GM12878 (cell line): ENCODE measurements at regions not wholly inside any gene's neighbourhood (a gene's known extent, or its start where the extent isn't known, plus 50 kb on each side); places are given as distances from the start of the nearest gene placed in this dataset.

Source experiments
- ATAC-seq: fragments of 200-7000 bp; cut with Tn5 transposase; 3 replicates; pipeline ENCODE4 v1.9.1; 2020; ENCODE audit warnings: mild to moderate bottlenecking, moderate library complexity
- BruUV-seq: library from RNA; stranded (reverse); fragments of 400-500 nt; replicated peaks from 2 replicates; lab custom pipeline; 2021; lab: Mats Ljungman, UMichigan
- CTCF ChIA-PET: fragments of 300-600 bp; sonication (Branson Sonifier 250); formaldehyde crosslinking; extraction: SDS; loops from one replicate; lab custom pipeline; 2021; ENCODE audit warnings: inconsistent platforms; lab: Yijun Ruan, JAX
- POLR2A ChIA-PET: fragments of 350-600 bp; formaldehyde crosslinking; extraction: SDS; loops from one replicate; lab custom pipeline; 2021; ENCODE audit warnings: inconsistent platforms; lab: Charles Lee
- RAD21 ChIA-PET: fragments of 300-600 bp; sonication (Branson Sonifier 250); formaldehyde crosslinking; loops from one replicate; lab custom pipeline; 2023; ENCODE audit warnings: antibody characterized with exemption; ENCODE audit not compliant: unreplicated experiment; lab: Charles Lee
- SMC1A ChIA-PET: fragments of 300-600 bp; sonication (Branson Sonifier 250); formaldehyde crosslinking; loops from one replicate; lab custom pipeline; 2023; ENCODE audit not compliant: unreplicated experiment, uncharacterized antibody; lab: Charles Lee
- DNase-seq: peaks from one replicate; pipeline ENCODE4 v3.0.0-alpha.2; 2011; ENCODE audit warnings: low read depth, low spot score
- FAIRE-seq: peaks from 3 replicates; lab custom pipeline; 2011; peaks lifted over from hg19 to GRCh38; lab: Jason Lieb, UNC
- H2AFZ ChIP-seq: 2 replicates; pipeline ENCODE4 v1.6.0; 2011; ENCODE audit warnings: low read depth, low read length, control low read depth; ENCODE audit not compliant: control insufficient read depth
- H3K27ac ChIP-seq: 2 replicates; pipeline ENCODE4 v1.5.1; 2011; ENCODE audit warnings: control low read depth; ENCODE audit not compliant: control insufficient read depth, insufficient read depth
- H3K27me3 ChIP-seq, 2 experiments: replicated peaks in 1 of 2; 2 replicates each; pipeline versions ENCODE4 v1.6.0 to v1.6.1; 2011; ENCODE audit warnings: low read length in 1 of 2; ENCODE audit not compliant: control insufficient read depth in 2 of 2, insufficient read depth in 2 of 2
- H3K36me3 ChIP-seq, 2 experiments: 2 replicates each; pipeline ENCODE4 v1.5.1; 2011; ENCODE audit warnings: low read length in 1 of 2; ENCODE audit not compliant: control insufficient read depth in 2 of 2, insufficient read depth in 2 of 2
- H3K4me1 ChIP-seq: 2 replicates; pipeline ENCODE4 v1.6.1; 2011; ENCODE audit warnings: mild to moderate bottlenecking, low read length, moderate library complexity, mixed read lengths; ENCODE audit not compliant: control insufficient read depth, insufficient read depth
- H3K4me2 ChIP-seq: 2 replicates; pipeline ENCODE4 v1.6.0; 2011; ENCODE audit warnings: control low read depth; ENCODE audit not compliant: control insufficient read depth, insufficient read depth
- H3K4me3 ChIP-seq: fragments of 200-600 bp; sonication (generic); 2 replicates; pipeline ENCODE4 v1.5.1; 2016
- H3K79me2 ChIP-seq: 2 replicates; pipeline ENCODE4 v1.6.0; 2011; ENCODE audit warnings: low read length; ENCODE audit not compliant: control insufficient read depth, insufficient read depth
- H3K9ac ChIP-seq: 2 replicates; pipeline ENCODE4 v1.8.0; 2011; ENCODE audit warnings: low read length, control low read depth, mixed read lengths; ENCODE audit not compliant: control insufficient read depth, insufficient read depth
- H3K9me3 ChIP-seq: replicated peaks from 3 replicates; pipeline ENCODE4 v1.5.1; 2011; ENCODE audit warnings: mild to moderate bottlenecking, low read length; ENCODE audit not compliant: control insufficient read depth, insufficient read depth
- H4K20me1 ChIP-seq: 2 replicates; pipeline ENCODE4 v1.6.0; 2011; ENCODE audit not compliant: control insufficient read depth, insufficient read depth
- IRF4 ChIP-seq: IDR thresholded peaks from 2 replicates; pipeline ENCODE4 v1.6.1; 2011; ENCODE audit warnings: low read depth, low read length
- JUNB ChIP-seq: IDR thresholded peaks from 2 replicates; pipeline ENCODE4 v1.6.1; 2016; ENCODE audit warnings: antibody characterized with exemption, mild to moderate bottlenecking
- MTA2 ChIP-seq: fragments of 450-650 bp; IDR thresholded peaks from 2 replicates; pipeline ENCODE4 v1.6.1; 2016; ENCODE audit warnings: low read depth, mild to moderate bottlenecking, moderate library complexity
- NFIC ChIP-seq: IDR thresholded peaks from 2 replicates; pipeline ENCODE4 v1.6.1; 2012; ENCODE audit warnings: low read depth, mild to moderate bottlenecking, inconsistent platforms, low read length, moderate library complexity
- NR2F1 ChIP-seq: fragments of 450-650 bp; conservative IDR thresholded peaks from 2 replicates; pipeline ENCODE4 v1.6.1; 2017; ENCODE audit warnings: mild to moderate bottlenecking
- SIX5 ChIP-seq: IDR thresholded peaks from 2 replicates; pipeline ENCODE4 v1.6.1; 2011; ENCODE audit warnings: mild to moderate bottlenecking, low read depth, low read length, moderate library complexity; ENCODE audit not compliant: severe bottlenecking
- ZNF384 ChIP-seq: IDR thresholded peaks from 2 replicates; pipeline ENCODE4 v1.6.1; 2012; ENCODE audit warnings: low read depth, mild to moderate bottlenecking, low read length, improper control_type of control experiment, borderline replicate concordance
- WGBS: methylation state at CpG from one replicate; pipeline ENCODE4 v1.1.6; 2016; ENCODE audit warnings: low lambda C conversion rate; ENCODE audit not compliant: insufficient replicate concordance, insufficient coverage; ENCODE audit errors: missing lambda C conversion rate; 5-methylcytosine and 5-hydroxymethylcytosine counted together
- in situ Hi-C: fragments of 300-500 bp; cut with MboI; formaldehyde crosslinking; loops from 9 replicates; pipeline ENCODE4 v1.14.3; 2018; ENCODE audit warnings: mixed read lengths
- intact Hi-C: fragments of 100-400 bp; cut with micrococcal nuclease; formaldehyde crosslinking; loops from one replicate; pipeline ENCODE4 v1.14.2; 2022; ENCODE audit not compliant: unreplicated experiment
- TF ChIP-seq, protein P1 (sequence below): fragments of 450-650 bp; formaldehyde crosslinking; IDR thresholded peaks from 2 replicates; pipeline ENCODE4 v1.4.0; 2020; ENCODE audit warnings: mild to moderate bottlenecking, moderate library complexity

DNA sequence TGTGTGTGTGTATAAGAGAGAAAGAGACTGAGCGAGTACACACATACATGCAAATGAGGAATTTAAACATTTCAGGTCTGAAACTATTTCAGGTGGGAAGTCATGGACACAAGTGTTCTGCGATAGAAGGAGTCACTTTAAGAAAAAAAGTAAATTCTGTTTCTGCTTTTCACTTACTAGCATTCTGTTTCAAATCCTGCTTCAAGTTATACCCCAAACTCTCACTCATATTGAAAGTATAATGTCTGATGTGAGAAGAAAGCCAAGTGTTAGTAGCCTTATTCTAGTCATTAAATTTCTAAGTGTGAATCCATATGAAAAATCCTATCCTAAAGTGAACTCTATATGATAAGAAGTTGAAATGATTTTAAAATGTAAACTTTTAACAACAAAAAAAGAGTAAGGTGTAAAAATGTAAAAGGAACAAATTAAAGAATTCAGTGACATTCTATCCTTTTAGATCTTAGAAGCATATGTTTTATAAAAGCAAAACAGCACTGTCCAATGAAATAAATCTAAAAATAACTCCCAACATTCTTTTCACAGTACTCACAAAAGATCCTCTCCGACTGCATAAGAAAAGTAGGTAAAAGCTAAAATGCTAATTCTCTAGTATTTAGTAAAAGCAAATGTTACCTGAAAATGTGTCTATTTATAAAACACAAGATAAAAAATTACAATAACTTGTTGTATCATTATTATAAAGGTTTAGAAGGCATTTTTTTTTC, 570.6 kb downstream of the ZEB2 start:
- TF ChIP-seq SIX5 (no peak), NFIC (0 out of 2 replicates have a peak, but pooled peaks have one; percentile 28), IRF4 (peak; percentile 28; the same call in 1 of the 2 replicates), NR2F1 (no peak), JUNB (peak; percentile 61), MTA2 (0 out of 2 replicates have a peak, but pooled peaks have one; percentile 16), ZNF384 (peak; percentile 8; the same call in 1 of the 2 replicates)
- TF ChIP-seq, protein P1, sequence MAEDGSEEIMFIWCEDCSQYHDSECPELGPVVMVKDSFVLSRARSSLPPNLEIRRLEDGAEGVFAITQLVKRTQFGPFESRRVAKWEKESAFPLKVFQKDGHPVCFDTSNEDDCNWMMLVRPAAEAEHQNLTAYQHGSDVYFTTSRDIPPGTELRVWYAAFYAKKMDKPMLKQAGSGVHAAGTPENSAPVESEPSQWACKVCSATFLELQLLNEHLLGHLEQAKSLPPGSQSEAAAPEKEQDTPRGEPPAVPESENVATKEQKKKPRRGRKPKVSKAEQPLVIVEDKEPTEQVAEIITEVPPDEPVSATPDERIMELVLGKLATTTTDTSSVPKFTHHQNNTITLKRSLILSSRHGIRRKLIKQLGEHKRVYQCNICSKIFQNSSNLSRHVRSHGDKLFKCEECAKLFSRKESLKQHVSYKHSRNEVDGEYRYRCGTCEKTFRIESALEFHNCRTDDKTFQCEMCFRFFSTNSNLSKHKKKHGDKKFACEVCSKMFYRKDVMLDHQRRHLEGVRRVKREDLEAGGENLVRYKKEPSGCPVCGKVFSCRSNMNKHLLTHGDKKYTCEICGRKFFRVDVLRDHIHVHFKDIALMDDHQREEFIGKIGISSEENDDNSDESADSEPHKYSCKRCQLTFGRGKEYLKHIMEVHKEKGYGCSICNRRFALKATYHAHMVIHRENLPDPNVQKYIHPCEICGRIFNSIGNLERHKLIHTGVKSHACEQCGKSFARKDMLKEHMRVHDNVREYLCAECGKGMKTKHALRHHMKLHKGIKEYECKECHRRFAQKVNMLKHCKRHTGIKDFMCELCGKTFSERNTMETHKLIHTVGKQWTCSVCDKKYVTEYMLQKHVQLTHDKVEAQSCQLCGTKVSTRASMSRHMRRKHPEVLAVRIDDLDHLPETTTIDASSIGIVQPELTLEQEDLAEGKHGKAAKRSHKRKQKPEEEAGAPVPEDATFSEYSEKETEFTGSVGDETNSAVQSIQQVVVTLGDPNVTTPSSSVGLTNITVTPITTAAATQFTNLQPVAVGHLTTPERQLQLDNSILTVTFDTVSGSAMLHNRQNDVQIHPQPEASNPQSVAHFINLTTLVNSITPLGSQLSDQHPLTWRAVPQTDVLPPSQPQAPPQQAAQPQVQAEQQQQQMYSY (CRISPR knock-in tag): no peak
- CTCF ChIA-PET: interaction anchor here (0.9 to 3.8 kb wide), 5 partner anchors 10 to 263 kb away, joined by 3 to 18 read pairs (median 3); no protein-coding TSS in a partner anchor
- H2AFZ ChIP-seq: no peak overlapping the region
- no TSS peak for BruUV-seq
- no peak overlapping the region for H3K4me3 ChIP-seq
- in situ Hi-C loops: no loop called here
- no peak overlapping the region for H3K4me2 ChIP-seq
- ATAC-seq (peak; percentile 56; the same call in 2 of the 3 replicates), DNase-seq (no peak), FAIRE-seq (peak; percentile 88)
- SMC1A ChIA-PET: interaction anchor here (1.2 to 2.1 kb wide), 8 partner anchors 8 to 23 kb away, joined by 4 to 16 read pairs (median 7); no protein-coding TSS in a partner anchor
- H3K9me3 ChIP-seq: no peaks in the 10 kb centered on the region
- RAD21 ChIA-PET: interaction anchor here (0.9 kb wide), 1 partner anchor 11 kb away, joined by 5 read pairs; no protein-coding TSS in a partner anchor
- no peaks in the 10 kb centered on the region for H3K79me2 ChIP-seq
- no peak overlapping the region for H3K27ac ChIP-seq
- no peak overlapping the region for H3K9ac ChIP-seq
- H3K27me3 ChIP-seq: no peaks in the 10 kb centered on the region
- no peaks in the 10 kb centered on the region for H3K4me1 ChIP-seq
- no peaks in the 10 kb centered on the region for H3K36me3 ChIP-seq
- POLR2A ChIA-PET: interaction anchor here (0.9 kb wide), 1 partner anchor 29 kb away, joined by 3 read pairs; no protein-coding TSS in a partner anchor
- H4K20me1 ChIP-seq: no peaks in the 10 kb centered on the region
- intact Hi-C loops: no loop called here
- 64% methylated on average over 3 of the region's 3 CpGs for WGBS
